ENCODE measurements at regions not wholly inside any gene's neighbourhood (a gene's known extent, or its start where the extent isn't known, plus 50 kb on each side); places are given as distances from the start of the nearest gene placed in this dataset.

DNA sequence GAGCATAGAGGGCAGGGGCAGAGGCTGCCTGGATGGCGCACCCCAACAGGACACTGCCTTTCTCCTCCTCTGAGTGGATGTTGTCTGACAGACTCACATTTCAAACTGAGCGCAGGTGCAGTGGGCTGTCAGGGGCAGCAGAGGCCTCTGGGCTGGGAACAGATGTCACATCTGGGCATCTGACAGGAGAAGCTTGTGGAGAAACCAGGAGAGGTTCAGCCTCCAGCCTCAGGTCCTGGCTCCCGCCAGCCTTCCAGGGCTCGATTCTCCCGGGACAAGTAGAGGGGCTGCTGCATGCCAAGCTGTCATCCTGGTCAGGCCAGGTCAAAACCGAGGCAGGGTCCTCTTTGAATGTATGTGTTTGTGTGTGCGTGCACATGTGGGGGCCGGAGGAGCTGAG lies 67.7 kb upstream of the SDK2 start:
- TF ChIP-seq, protein P1, sequence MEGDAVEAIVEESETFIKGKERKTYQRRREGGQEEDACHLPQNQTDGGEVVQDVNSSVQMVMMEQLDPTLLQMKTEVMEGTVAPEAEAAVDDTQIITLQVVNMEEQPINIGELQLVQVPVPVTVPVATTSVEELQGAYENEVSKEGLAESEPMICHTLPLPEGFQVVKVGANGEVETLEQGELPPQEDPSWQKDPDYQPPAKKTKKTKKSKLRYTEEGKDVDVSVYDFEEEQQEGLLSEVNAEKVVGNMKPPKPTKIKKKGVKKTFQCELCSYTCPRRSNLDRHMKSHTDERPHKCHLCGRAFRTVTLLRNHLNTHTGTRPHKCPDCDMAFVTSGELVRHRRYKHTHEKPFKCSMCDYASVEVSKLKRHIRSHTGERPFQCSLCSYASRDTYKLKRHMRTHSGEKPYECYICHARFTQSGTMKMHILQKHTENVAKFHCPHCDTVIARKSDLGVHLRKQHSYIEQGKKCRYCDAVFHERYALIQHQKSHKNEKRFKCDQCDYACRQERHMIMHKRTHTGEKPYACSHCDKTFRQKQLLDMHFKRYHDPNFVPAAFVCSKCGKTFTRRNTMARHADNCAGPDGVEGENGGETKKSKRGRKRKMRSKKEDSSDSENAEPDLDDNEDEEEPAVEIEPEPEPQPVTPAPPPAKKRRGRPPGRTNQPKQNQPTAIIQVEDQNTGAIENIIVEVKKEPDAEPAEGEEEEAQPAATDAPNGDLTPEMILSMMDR (IDR thresholded peaks at IDR 0.05), result no peak
- no peak for TF ChIP-seq EZH2 (IDR thresholded peaks at IDR 0.05)

Measured in neural progenitor cell (in vitro differentiated cells).